Mammary epithelial cell (primary cell): ENCODE measurements at regions not wholly inside any gene's neighbourhood (a gene's known extent, or its start where the extent isn't known, plus 50 kb on each side); places are given as distances from the start of the nearest gene placed in this dataset.

Experiments used
- EZH2 ChIP-seq: IDR thresholded peaks from 2 replicates; pipeline ENCODE4 v1.6.1; 2012; ENCODE audit warnings: low read length, inconsistent platforms, borderline replicate concordance
- TF ChIP-seq, protein P1 (sequence below), 2 donors: IDR thresholded peaks in 1 of 2; conservative IDR thresholded peaks in 1 of 2; 2 replicates each; pipeline ENCODE4 v1.5.1; 2011 to 2012; ENCODE audit warnings: inconsistent platforms in 2 of 2, low read length in 2 of 2, mild to moderate bottlenecking in 2 of 2, control low read depth in 1 of 2, low read depth in 1 of 2; ENCODE audit not compliant: insufficient read depth in 1 of 2; ENCODE audit errors: extremely low read depth in 1 of 2

DNA sequence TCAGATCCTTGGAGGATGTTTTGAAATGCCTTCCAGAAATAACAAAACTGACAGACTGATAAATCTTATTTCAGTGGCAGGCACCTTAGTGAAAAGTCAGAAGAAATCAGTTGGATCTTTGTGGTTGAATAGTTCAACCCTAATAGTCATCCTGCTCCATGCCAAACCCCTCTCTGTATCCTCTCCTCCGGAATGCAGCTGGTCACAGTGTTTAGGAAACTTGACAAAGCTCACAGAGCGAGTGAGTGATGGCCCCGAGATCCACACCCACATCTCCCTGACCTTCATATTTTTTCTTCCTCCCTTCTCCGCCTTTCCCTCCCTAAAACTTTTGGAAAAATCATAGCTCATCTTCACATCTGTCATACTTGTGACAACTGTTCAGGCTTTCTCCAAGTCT, 464.8 kb upstream of the CDH4 start:
- no peak for TF ChIP-seq EZH2
- TF ChIP-seq, protein P1, sequence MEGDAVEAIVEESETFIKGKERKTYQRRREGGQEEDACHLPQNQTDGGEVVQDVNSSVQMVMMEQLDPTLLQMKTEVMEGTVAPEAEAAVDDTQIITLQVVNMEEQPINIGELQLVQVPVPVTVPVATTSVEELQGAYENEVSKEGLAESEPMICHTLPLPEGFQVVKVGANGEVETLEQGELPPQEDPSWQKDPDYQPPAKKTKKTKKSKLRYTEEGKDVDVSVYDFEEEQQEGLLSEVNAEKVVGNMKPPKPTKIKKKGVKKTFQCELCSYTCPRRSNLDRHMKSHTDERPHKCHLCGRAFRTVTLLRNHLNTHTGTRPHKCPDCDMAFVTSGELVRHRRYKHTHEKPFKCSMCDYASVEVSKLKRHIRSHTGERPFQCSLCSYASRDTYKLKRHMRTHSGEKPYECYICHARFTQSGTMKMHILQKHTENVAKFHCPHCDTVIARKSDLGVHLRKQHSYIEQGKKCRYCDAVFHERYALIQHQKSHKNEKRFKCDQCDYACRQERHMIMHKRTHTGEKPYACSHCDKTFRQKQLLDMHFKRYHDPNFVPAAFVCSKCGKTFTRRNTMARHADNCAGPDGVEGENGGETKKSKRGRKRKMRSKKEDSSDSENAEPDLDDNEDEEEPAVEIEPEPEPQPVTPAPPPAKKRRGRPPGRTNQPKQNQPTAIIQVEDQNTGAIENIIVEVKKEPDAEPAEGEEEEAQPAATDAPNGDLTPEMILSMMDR (conservative IDR thresholded peaks at IDR 0.05 in 1 of 2, IDR thresholded peaks at IDR 0.05 in 1 of 2; ENCODE audit: extremely low read depth in 1 of 2, insufficient read depth in 1 of 2, low read depth in 1 of 2, low read length in 2 of 2), result no peak
